ENCODE measurements at regions not wholly inside any gene's neighbourhood (a gene's known extent, or its start where the extent isn't known, plus 50 kb on each side); places are given as distances from the start of the nearest gene placed in this dataset.

DNA sequence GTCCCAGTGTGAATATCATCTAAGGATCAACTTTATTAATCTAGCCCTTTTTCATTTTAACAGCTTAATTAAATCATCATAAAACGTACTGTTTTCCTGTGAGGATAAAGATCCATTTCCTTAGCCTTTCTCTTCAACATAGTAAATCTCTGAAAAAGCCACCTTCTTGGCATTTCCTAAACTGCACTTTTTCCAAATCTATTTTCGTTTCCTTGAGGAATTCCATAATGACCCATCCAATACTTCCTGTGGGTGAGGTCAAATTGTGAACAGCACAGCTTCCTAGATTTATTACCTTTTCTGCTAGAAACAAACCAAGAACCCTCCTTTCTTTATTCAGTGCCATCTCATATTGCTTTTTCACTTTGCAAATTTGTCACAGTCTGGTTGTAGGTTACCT lies 129.4 kb upstream of the CNTN4 start:
- H3K4me3 ChIP-seq (ENCODE audit: low read depth, low read length) = no peak overlapping the region
- H3K4me1 Mint-ChIP-seq (ENCODE audit: low read depth, unreplicated experiment) = no peaks in the 10 kb centered on the region
- DNase-seq = no peak
- H3K4me1 ChIP-seq = no peaks in the 10 kb centered on the region
- H3K9me3 Mint-ChIP-seq (ENCODE audit: unreplicated experiment) = no peaks in the 10 kb centered on the region
- H3K27me3 Mint-ChIP-seq (ENCODE audit: insufficient read depth, unreplicated experiment) = peaks cover 12% of the 10 kb centered on the region
- no peaks in the 10 kb centered on the region; the same call in 1 of the 2 replicates for H3K27me3 ChIP-seq (replicated peaks; ENCODE audit: control insufficient read depth, insufficient read depth, low read length)
- TF ChIP-seq, protein P1, sequence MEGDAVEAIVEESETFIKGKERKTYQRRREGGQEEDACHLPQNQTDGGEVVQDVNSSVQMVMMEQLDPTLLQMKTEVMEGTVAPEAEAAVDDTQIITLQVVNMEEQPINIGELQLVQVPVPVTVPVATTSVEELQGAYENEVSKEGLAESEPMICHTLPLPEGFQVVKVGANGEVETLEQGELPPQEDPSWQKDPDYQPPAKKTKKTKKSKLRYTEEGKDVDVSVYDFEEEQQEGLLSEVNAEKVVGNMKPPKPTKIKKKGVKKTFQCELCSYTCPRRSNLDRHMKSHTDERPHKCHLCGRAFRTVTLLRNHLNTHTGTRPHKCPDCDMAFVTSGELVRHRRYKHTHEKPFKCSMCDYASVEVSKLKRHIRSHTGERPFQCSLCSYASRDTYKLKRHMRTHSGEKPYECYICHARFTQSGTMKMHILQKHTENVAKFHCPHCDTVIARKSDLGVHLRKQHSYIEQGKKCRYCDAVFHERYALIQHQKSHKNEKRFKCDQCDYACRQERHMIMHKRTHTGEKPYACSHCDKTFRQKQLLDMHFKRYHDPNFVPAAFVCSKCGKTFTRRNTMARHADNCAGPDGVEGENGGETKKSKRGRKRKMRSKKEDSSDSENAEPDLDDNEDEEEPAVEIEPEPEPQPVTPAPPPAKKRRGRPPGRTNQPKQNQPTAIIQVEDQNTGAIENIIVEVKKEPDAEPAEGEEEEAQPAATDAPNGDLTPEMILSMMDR (IDR thresholded peaks at IDR 0.05; ENCODE audit: insufficient read depth in 1 of 2, low read depth in 1 of 2, low read length in 1 of 2, severe bottlenecking in 1 of 2, unreplicated experiment in 1 of 2) = no peak
- H3K36me3 ChIP-seq (ENCODE audit: control insufficient read depth, insufficient read depth, low read length) = no peaks in the 10 kb centered on the region
- H3K36me3 Mint-ChIP-seq (ENCODE audit: insufficient read depth, unreplicated experiment) = no peaks in the 10 kb centered on the region
- H3K9me3 ChIP-seq = no peaks in the 10 kb centered on the region
- intact Hi-C loops (cut with micrococcal nuclease; ENCODE audit: unreplicated experiment) = no loop called here
- ChIA-PET CTCF (no interaction called here), POLR2A (no interaction called here)
- no peak overlapping the region for H3K4me3 Mint-ChIP-seq (ENCODE audit: unreplicated experiment)
- no peak overlapping the region for H3K27ac Mint-ChIP-seq (ENCODE audit: unreplicated experiment)
- no TSS peak for BruUV-seq (replicated peaks)

DNA sequence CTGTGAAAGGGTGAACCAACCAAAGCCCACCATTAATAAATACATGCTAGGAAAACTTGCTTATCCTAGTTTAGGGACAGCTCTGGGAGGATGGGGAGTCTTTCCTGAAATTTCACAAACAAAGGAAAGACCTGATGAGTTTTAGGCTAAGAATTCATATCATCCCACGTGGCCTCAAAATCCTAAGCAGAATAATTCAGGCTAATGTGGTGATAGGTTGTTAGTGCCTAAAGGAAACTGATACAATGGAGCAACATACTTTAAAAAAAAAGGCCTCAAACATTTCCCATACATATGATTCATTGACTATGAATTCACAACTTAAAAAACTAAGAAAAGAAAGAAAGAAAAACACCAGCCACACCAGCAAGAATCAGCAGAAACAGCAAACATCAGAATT lies 126.9 kb upstream of the CNTN4 start:
- Histone ChIP-seq H3K27me3 (replicated peaks; ENCODE audit: control insufficient read depth, insufficient read depth, low read length) (no peaks in the 10 kb centered on the region), H3K4me1 (no peaks in the 10 kb centered on the region), H3K36me3 (ENCODE audit: control insufficient read depth, insufficient read depth, low read length) (no peaks in the 10 kb centered on the region), H3K9me3 (no peaks in the 10 kb centered on the region), H3K4me3 (ENCODE audit: low read depth, low read length) (no peak overlapping the region)
- H3K27ac Mint-ChIP-seq (ENCODE audit: unreplicated experiment) = no peak overlapping the region
- TF ChIP-seq, protein P1 (IDR thresholded peaks at IDR 0.05; ENCODE audit: insufficient read depth in 1 of 2, low read depth in 1 of 2, low read length in 1 of 2, severe bottlenecking in 1 of 2, unreplicated experiment in 1 of 2) = no peak
- H3K4me1 Mint-ChIP-seq (ENCODE audit: low read depth, unreplicated experiment) = no peaks in the 10 kb centered on the region
- peaks cover 7% of the 10 kb centered on the region for H3K9me3 Mint-ChIP-seq (ENCODE audit: unreplicated experiment)
- H3K27me3 Mint-ChIP-seq (ENCODE audit: insufficient read depth, unreplicated experiment) = peaks cover 30% of the 10 kb centered on the region
- DNase-seq = no peak
- BruUV-seq (replicated peaks) = no TSS peak
- intact Hi-C loops (cut with micrococcal nuclease; ENCODE audit: unreplicated experiment) = no loop called here
- H3K4me3 Mint-ChIP-seq (ENCODE audit: unreplicated experiment) = no peak overlapping the region
- H3K36me3 Mint-ChIP-seq (ENCODE audit: insufficient read depth, unreplicated experiment) = no peaks in the 10 kb centered on the region
- CTCF ChIA-PET = no interaction called here
- POLR2A ChIA-PET = no interaction called here

DNA sequence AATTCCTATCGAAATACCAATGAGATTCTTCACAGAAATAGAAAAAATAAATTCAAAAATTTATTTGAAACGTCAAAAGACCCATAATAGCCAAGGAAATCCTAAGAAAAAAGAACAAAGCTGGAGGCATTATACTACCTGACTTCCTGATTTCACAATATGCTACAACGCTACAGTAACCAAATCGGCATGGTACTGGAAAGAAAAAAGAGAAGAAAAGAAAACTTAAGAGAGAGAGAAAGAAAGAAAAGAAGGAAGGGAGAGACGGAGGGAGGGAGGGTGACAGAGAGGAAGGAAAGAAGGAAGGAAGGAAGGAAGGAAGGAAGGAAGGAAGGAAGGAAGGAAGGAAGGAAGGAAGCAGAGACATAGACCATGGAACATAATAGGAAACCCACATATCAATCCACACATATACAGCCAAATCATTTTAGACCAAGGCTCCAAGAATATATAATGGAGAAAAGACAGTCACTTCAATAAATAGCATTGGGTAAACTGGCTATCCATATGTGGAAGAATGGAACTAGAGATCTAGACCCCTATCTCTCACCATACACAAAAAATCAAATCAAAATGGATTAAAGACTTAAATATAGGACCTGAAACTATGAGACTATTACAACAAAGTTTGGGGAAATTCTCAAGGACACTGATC lies 118.6 kb upstream of the CNTN4 start:
- peaks cover 27% of the 10 kb centered on the region for H3K27me3 Mint-ChIP-seq (ENCODE audit: insufficient read depth, unreplicated experiment)
- H3K27ac Mint-ChIP-seq (ENCODE audit: unreplicated experiment) = no peak overlapping the region
- TF ChIP-seq, protein P1 (IDR thresholded peaks at IDR 0.05; ENCODE audit: insufficient read depth in 1 of 2, low read depth in 1 of 2, low read length in 1 of 2, severe bottlenecking in 1 of 2, unreplicated experiment in 1 of 2) = no peak
- ChIA-PET POLR2A (no interaction called here), CTCF (no interaction called here)
- H3K27me3 ChIP-seq (replicated peaks; ENCODE audit: control insufficient read depth, insufficient read depth, low read length) = no peaks in the 10 kb centered on the region
- H3K4me1 ChIP-seq = no peaks in the 10 kb centered on the region
- H3K36me3 ChIP-seq (ENCODE audit: control insufficient read depth, insufficient read depth, low read length) = no peaks in the 10 kb centered on the region
- peaks cover 12% of the 10 kb centered on the region for H3K9me3 Mint-ChIP-seq (ENCODE audit: unreplicated experiment)
- no peaks in the 10 kb centered on the region for H3K36me3 Mint-ChIP-seq (ENCODE audit: insufficient read depth, unreplicated experiment)
- H3K4me1 Mint-ChIP-seq (ENCODE audit: low read depth, unreplicated experiment) = no peaks in the 10 kb centered on the region
- no peak overlapping the region for H3K4me3 Mint-ChIP-seq (ENCODE audit: unreplicated experiment)
- DNase-seq = no peak
- no TSS peak for BruUV-seq (replicated peaks)
- intact Hi-C loops (cut with micrococcal nuclease; ENCODE audit: unreplicated experiment) = loop anchor here (10.0 kb wide), 2 partner anchors 195 to 1075 kb away; no protein-coding TSS in a partner anchor
- no peak overlapping the region for H3K4me3 ChIP-seq (ENCODE audit: low read depth, low read length)
- no peaks in the 10 kb centered on the region for H3K9me3 ChIP-seq
